ENCODE measurements at regions not wholly inside any gene's neighbourhood (a gene's known extent, or its start where the extent isn't known, plus 50 kb on each side); places are given as distances from the start of the nearest gene placed in this dataset.

- Histone ChIP-seq H2BK5ac (ENCODE audit: low read depth, low read length, poor library complexity, severe bottlenecking) (no peak overlapping the region), H3K18ac (ENCODE audit: low read depth, low read length) (no peak overlapping the region), H3K9ac (ENCODE audit: low read depth, low read length) (no peak overlapping the region), H3K4me1 (ENCODE audit: control insufficient read depth, insufficient read depth, low read length) (no peaks in the 10 kb centered on the region), H4K91ac (ENCODE audit: insufficient read depth, low read depth, low read length) (no peak overlapping the region), H3K9me3 (ENCODE audit: control insufficient read depth, insufficient read depth, low read length) (no peaks in the 10 kb centered on the region), H3K27me3 (ENCODE audit: control insufficient read depth, insufficient read depth, low read length) (peaks cover 34% of the 10 kb centered on the region), H3K27ac (ENCODE audit: insufficient read depth, low read length) (no peak overlapping the region), H3K9me1 (ENCODE audit: insufficient read depth, low read length) (no peaks in the 10 kb centered on the region), H3K4ac (ENCODE audit: low read depth, low read length) (no peak overlapping the region), H3K14ac (replicated peaks; ENCODE audit: low read depth, low read length) (no peak overlapping the region), H4K20me1 (ENCODE audit: insufficient read depth, low read length) (no peaks in the 10 kb centered on the region), H2AK9ac (replicated peaks; ENCODE audit: low read depth, low read length, poor library complexity) (no peak overlapping the region), H2AFZ (replicated peaks; ENCODE audit: low read length, poor library complexity) (no peak overlapping the region), H3K79me1 (ENCODE audit: low read depth in 1 of 2, low read length in 2 of 2) (no peaks in the 10 kb centered on the region), H3K36me3 (ENCODE audit: control insufficient read depth, insufficient read depth, low read length) (no peaks in the 10 kb centered on the region), H2BK120ac (ENCODE audit: low read depth, low read length) (no peak overlapping the region), H3K4me3 (ENCODE audit: insufficient read depth, low read depth, low read length) (no peak overlapping the region), H3K56ac (ENCODE audit: extremely low read depth, insufficient read depth, low read length) (no peak overlapping the region), H2BK15ac (ENCODE audit: low read depth, low read length) (no peak overlapping the region), H3K23ac (ENCODE audit: low read depth, low read length) (no peak overlapping the region), H2AK5ac (ENCODE audit: low read depth, low read length) (no peak overlapping the region), H3K4me2 (ENCODE audit: low read depth, low read length) (no peak overlapping the region), H4K5ac (ENCODE audit: low read depth, low read length) (no peak overlapping the region), H4K8ac (ENCODE audit: low read depth in 2 of 2, low read length in 2 of 2) (no peak overlapping the region), H2BK20ac (ENCODE audit: low read depth, low read length) (no peak overlapping the region)
- no TSS peak for BruUV-seq (replicated peaks)
- ChIA-PET CTCF (no interaction called here), POLR2A (ENCODE audit: unreplicated experiment) (no interaction called here)
- 88% methylated on average over 3 of the region's 5 CpGs; no CpG with 5 or more reads in 1 of the 2 experiments for WGBS, 2 experiments (ENCODE audit: extremely low coverage in 2 of 2, insufficient read length in 1 of 2)
- TF ChIP-seq BHLHE40 (IDR thresholded peaks at IDR 0.05; ENCODE audit: low read depth, low read length), result no peak
- in situ Hi-C loops (cut with MboI; ENCODE audit: low sequenced_read_pairs), result no loop called here
- no peak for ATAC-seq (ENCODE audit: low read depth)
- dilution Hi-C loops (cut with HindIII; ENCODE audit: low sequenced_read_pairs, unreplicated experiment), result no loop called here
- no peak for DNase-seq
- intact Hi-C loops (cut with micrococcal nuclease), result no loop called here
Observed at GRCh38 chr1:223489439-223489838, 96.2 kb downstream of the CCDC185 start.

All from IMR-90 (cell line).